ENCODE measurements at regions not wholly inside any gene's neighbourhood (a gene's known extent, or its start where the extent isn't known, plus 50 kb on each side); places are given as distances from the start of the nearest gene placed in this dataset.

GRCh38 chr18:24663026-24663425, 202.6 kb downstream of the HRH4 start:
- Mint-ChIP-seq H3K27me3 (ENCODE audit: unreplicated experiment) (peaks cover 32% of the 10 kb centered on the region), H3K4me3 (ENCODE audit: unreplicated experiment) (no peak overlapping the region), H3K4me1 (ENCODE audit: unreplicated experiment) (no peaks in the 10 kb centered on the region), H3K9me3 (ENCODE audit: unreplicated experiment) (no peaks in the 10 kb centered on the region), H3K27ac (ENCODE audit: unreplicated experiment) (no peak overlapping the region), H3K36me3 (ENCODE audit: unreplicated experiment) (no peaks in the 10 kb centered on the region)
- TF ChIP-seq, protein P1, sequence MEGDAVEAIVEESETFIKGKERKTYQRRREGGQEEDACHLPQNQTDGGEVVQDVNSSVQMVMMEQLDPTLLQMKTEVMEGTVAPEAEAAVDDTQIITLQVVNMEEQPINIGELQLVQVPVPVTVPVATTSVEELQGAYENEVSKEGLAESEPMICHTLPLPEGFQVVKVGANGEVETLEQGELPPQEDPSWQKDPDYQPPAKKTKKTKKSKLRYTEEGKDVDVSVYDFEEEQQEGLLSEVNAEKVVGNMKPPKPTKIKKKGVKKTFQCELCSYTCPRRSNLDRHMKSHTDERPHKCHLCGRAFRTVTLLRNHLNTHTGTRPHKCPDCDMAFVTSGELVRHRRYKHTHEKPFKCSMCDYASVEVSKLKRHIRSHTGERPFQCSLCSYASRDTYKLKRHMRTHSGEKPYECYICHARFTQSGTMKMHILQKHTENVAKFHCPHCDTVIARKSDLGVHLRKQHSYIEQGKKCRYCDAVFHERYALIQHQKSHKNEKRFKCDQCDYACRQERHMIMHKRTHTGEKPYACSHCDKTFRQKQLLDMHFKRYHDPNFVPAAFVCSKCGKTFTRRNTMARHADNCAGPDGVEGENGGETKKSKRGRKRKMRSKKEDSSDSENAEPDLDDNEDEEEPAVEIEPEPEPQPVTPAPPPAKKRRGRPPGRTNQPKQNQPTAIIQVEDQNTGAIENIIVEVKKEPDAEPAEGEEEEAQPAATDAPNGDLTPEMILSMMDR (IDR thresholded peaks at IDR 0.05), result no peak
- DNase-seq (ENCODE audit: extremely low spot score, unreplicated experiment), result no peak

- no peak for DNase-seq (ENCODE audit: extremely low spot score, unreplicated experiment)
- no peaks in the 10 kb centered on the region for H3K36me3 Mint-ChIP-seq (ENCODE audit: unreplicated experiment)
- TF ChIP-seq, protein P1 (IDR thresholded peaks at IDR 0.05), result no peak
- no peaks in the 10 kb centered on the region for H3K9me3 Mint-ChIP-seq (ENCODE audit: unreplicated experiment)
- H3K27me3 Mint-ChIP-seq (ENCODE audit: unreplicated experiment), result peaks cover 31% of the 10 kb centered on the region
- no peaks in the 10 kb centered on the region for H3K4me1 Mint-ChIP-seq (ENCODE audit: unreplicated experiment)
- H3K27ac Mint-ChIP-seq (ENCODE audit: unreplicated experiment), result no peak overlapping the region
- no peak overlapping the region for H3K4me3 Mint-ChIP-seq (ENCODE audit: unreplicated experiment)
Measured at GRCh38 chr18:24669015-24669414, 208.6 kb downstream of the HRH4 start.

- TF ChIP-seq, protein P1 (IDR thresholded peaks at IDR 0.05), result no peak
- Mint-ChIP-seq H3K36me3 (ENCODE audit: unreplicated experiment) (no peaks in the 10 kb centered on the region), H3K27me3 (ENCODE audit: unreplicated experiment) (peaks cover 26% of the 10 kb centered on the region), H3K4me1 (ENCODE audit: unreplicated experiment) (no peaks in the 10 kb centered on the region), H3K27ac (ENCODE audit: unreplicated experiment) (no peak overlapping the region), H3K4me3 (ENCODE audit: unreplicated experiment) (no peak overlapping the region), H3K9me3 (ENCODE audit: unreplicated experiment) (no peaks in the 10 kb centered on the region)
- no peak for DNase-seq (ENCODE audit: extremely low spot score, unreplicated experiment)
Measured at GRCh38 chr18:24669502-24669901, 209.1 kb downstream of the HRH4 start.

DNA sequence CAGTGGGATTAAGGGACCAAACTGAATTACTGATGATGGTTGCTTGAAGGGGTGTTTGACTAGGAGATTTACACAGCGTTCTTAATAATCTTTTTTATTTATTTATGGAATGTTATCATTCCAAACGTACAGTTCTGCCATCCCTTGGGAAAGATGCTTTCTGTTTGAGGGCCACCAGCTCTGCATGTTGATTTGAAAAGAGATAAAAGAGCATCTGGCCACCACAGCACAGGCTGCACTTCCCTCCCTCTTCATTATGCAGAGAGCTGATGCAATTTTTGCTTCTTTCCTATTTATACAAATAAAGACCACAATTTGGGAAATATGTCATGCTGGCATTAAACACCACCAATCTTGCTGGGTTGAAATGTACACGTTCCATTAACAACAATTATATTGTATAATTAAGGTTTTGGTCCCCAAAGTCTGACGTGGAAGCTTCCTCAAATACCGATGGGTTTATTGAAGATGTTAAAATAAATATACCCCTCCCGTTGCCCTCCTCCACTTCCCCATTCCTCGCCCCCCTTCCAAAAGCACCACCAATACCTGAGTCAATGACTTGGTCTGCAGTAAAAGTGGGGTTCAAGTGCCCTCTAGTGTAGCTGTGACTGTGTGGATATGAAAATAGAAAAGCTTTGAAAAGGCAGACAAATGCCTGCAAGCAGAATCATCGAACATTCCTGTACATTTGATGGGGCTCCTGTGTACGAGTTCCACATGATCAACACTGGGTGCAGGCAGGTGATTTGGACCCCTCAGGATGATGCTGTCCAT, 211.9 kb downstream of the HRH4 start:
- Mint-ChIP-seq H3K27ac (ENCODE audit: unreplicated experiment) (no peak overlapping the region), H3K27me3 (ENCODE audit: unreplicated experiment) (peaks cover 22% of the 10 kb centered on the region), H3K9me3 (ENCODE audit: unreplicated experiment) (no peaks in the 10 kb centered on the region), H3K4me1 (ENCODE audit: unreplicated experiment) (no peaks in the 10 kb centered on the region), H3K36me3 (ENCODE audit: unreplicated experiment) (no peaks in the 10 kb centered on the region), H3K4me3 (ENCODE audit: unreplicated experiment) (no peak overlapping the region)
- TF ChIP-seq, protein P1 (IDR thresholded peaks at IDR 0.05), result no peak
- no peak for DNase-seq (ENCODE audit: extremely low spot score, unreplicated experiment)

- TF ChIP-seq, protein P1 (IDR thresholded peaks at IDR 0.05), result no peak
- Mint-ChIP-seq H3K27me3 (ENCODE audit: unreplicated experiment) (peaks cover 17% of the 10 kb centered on the region), H3K9me3 (ENCODE audit: unreplicated experiment) (no peaks in the 10 kb centered on the region), H3K36me3 (ENCODE audit: unreplicated experiment) (no peaks in the 10 kb centered on the region), H3K4me3 (ENCODE audit: unreplicated experiment) (no peak overlapping the region), H3K27ac (ENCODE audit: unreplicated experiment) (no peak overlapping the region), H3K4me1 (ENCODE audit: unreplicated experiment) (no peaks in the 10 kb centered on the region)
- DNase-seq (ENCODE audit: extremely low spot score, unreplicated experiment), result no peak
Measured at GRCh38 chr18:24674200-24674599, 213.8 kb downstream of the HRH4 start.

All from osteocyte (in vitro differentiated cells).